COLO668 (cell line): ENCODE measurements at regions not wholly inside any gene's neighbourhood (a gene's known extent, or its start where the extent isn't known, plus 50 kb on each side); places are given as distances from the start of the nearest gene placed in this dataset.
"Not testable (repeated sequence)": the region's sequence is repeated elsewhere in the genome, so short reads cannot be mapped to it uniquely, and the experiment has no call there.

Experiments
- DNase-seq: peaks from one replicate; lab custom pipeline; 2025; ENCODE audit not compliant: unreplicated experiment; lab: John Stamatoyannopoulos, UW

- no peak for DNase-seq
Measured at GRCh38 chr15:66994927-66995656, 70.3 kb upstream of the SMAD3 start.

DNA sequence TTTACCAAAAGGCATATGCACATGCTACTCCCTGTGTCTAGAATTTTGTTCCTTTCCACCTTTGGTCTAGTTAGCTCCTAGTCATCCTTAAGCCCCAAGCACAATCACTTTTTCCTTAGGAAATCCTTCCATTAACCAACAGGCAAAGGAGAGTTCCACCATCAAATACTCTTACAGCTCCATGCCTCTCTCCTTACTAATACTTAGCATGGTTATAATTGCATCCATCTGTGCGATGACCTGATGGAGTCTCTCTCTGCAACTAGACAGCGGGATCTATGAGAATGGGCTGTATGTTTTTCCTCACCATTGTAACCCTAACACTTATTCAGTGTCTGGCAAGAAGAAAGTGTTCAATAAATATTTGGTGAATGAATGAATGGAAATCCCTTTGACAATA lies 69.3 kb upstream of the SMAD3 start:
- DNase-seq = no peak

DNA sequence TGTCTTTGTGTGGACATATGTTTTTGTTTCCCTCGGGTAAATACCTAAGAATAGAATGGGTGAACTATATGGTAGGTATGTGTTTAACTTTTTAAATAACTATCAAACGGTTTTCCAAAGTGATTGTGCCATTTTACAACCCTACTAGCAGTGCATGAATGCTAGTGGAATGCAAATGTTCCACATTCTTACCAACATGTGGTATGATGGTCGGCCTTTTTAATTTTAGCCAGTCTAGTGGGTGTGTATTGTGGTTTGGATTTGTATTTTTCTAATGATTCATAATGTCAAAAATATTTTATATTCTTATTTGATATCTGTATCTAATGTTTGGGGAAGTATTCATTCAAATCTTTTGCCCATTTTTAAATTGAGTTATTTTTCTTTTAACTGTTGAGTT lies 68.2 kb upstream of the SMAD3 start:
- DNase-seq = no peak

DNA sequence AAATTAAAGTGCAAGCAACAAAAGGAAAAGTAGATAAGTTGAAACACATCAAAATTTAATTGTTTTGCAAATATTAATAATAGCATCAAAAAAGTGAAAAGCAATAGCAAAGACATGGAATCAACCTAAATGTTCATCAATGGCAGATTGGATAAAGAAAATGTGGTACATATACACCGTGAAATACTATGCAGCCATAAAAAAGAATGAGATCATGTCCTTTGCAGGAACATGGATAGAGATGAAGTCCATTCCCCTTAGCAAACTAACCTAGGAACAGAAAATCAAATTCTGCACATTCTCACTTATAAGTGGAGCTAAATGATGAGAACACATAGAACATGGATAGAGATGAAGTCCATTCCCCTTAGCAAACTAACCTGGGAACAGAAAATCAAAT lies 67.2 kb upstream of the SMAD3 start:
- not testable (repeated sequence) for DNase-seq

- no peak for DNase-seq
Measured at GRCh38 chr15:66999046-66999968, 66.1 kb upstream of the SMAD3 start.

DNA sequence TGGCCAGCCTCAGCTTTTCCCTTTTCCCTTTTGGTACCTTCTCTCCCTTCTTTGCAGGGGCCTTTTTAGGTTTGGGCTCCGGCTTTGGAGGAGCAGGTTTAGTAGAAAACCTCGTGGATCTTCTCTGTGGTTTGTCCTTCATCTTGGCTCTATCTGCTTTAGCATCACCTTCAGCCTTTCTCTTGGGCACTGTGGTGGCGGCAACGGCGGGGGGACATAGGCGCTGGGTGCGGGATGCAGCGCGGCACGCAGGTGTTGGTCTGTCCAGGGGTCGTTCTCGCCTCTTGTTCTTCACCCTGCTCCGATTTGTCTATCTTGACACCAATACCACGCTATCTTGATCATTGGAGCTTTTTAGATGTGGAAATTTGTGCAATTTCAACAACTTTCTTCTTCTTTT lies 64.5 kb upstream of the SMAD3 start:
- no peak for DNase-seq

DNA sequence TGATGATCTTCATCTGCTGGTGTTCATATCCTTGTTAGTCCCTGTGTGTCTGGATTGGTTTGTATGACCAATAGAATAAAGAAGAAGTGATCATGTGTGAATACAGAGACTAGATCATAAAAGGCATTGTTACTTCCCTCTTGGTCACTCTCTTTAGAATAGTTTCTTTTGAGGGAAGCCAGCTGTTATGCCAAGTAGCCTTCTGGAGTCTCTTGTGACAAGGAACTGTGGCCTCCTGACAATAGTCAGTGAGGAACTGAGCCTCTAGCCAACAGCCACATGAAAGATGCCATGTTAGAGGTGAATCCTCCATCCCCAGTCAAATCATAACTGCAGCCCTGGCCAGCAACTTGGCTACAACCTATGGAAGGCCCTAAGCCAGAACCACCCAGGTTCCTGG lies 63.0 kb upstream of the SMAD3 start:
- DNase-seq = no peak

GRCh38 chr15:67003586-67003985 lies 61.8 kb upstream of the SMAD3 start:
- DNase-seq = no peak

DNA sequence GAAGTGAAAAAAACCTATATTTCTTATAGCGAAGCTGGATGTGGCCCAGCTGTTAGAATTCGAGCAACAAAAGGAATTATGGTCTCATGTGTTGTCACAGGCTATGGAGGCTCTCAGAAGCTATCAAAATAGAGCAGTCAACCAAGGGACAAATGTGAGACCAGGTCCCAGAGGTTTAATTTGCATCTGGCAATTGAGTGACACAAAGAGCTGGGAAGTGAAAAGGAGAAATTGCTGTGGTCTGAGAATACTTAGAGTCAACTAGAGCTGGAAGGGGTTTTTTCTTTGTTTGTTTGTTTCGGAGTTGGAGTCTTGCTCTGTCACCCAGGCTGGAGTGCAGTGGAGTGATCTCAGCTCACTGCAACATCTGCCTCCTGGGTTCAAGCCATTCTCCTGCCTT lies 61.3 kb upstream of the SMAD3 start:
- no peak for DNase-seq

- no peak for DNase-seq
Measured at GRCh38 chr15:67005294-67005996, 60.0 kb upstream of the SMAD3 start.

DNA sequence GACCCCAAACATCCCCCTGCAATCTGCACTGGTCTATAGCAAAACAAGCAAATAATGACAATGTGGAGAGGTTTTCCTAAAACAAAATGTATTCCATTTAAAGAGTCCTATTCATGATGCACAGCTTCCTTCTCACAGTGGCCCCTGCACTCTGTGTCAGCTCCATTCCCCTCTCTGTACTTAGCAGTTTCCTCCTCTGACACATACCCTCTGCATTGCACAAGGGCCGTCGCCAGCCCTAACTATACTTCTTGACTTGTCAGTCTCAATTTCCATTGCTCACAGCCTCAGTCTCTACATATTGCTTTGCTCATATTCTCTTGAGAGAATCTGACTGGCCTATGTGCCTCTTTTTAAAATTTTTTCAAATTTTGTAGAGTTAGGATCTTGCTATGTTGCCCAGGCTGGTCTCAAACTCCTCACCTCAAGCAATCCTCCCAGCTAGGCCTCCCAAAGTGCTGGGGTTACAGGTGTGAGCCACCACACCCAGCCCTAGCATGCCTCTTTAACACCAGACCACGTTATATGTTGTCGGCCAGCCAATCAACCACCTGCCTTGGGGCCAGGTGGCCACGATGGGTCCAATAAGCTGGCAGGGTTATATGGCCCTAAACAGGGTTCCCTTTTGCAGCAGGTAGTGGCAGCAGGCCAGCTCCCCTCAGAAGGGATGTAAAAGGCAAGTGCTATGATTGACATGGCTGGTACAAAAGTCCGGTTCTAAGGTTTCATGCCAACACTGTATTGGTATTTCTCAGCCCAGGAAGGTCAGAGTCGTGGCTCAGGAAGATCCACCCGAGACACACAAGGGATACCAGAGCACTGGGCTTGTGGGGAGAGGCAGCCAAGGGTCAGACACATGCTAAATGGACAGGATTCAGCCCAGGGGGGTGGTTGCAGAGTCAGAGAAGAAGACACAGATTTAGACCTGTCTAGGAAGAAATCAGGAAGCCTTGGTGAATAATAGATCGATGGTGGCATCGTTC lies 59.0 kb upstream of the SMAD3 start:
- no peak for DNase-seq

DNA sequence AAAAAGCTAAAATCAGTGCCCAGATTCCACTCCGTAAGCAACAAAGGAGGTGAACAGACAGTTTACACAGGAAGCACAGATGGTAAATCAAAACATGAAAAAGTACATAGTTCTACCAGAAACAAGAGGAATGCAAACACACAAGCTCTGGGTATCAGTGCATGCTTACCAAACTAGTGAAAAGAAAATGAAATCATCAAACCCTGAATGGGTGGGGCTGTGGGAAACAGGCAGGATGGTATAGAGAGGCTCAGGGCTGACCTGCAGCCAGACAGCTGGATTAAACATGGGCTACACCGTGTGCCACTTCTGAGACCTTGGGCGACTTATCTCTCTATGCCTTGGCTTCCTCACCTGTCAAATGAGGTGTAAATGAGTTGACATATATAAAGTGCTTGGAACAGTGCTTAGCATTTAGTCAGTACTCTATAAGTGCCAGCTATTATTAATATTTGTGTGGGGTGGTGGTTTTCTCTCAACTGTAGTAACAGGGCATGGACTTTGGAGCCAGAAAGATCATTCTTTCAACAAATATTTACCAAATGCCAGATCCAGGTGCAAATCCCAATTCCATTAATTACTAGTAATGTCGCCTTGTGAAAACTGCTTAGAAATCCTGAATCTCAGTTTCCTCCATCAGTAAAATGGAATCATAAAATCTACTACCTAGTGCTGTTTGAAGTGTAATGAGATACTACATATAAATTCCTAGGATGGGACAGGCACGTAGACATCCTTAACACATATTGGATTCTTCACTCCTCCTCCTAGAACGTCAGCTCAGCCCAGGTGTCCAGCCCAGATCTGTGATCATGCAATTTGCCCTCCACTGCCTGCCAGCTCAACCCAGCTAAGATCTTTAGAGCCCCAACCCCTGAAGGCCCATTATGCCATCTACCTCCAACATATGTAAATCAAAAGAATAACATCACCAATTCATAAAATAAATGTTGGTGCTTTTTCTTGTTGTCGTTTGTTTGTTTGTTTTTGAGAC lies 55.5 kb upstream of the SMAD3 start:
- no peak for DNase-seq

DNA sequence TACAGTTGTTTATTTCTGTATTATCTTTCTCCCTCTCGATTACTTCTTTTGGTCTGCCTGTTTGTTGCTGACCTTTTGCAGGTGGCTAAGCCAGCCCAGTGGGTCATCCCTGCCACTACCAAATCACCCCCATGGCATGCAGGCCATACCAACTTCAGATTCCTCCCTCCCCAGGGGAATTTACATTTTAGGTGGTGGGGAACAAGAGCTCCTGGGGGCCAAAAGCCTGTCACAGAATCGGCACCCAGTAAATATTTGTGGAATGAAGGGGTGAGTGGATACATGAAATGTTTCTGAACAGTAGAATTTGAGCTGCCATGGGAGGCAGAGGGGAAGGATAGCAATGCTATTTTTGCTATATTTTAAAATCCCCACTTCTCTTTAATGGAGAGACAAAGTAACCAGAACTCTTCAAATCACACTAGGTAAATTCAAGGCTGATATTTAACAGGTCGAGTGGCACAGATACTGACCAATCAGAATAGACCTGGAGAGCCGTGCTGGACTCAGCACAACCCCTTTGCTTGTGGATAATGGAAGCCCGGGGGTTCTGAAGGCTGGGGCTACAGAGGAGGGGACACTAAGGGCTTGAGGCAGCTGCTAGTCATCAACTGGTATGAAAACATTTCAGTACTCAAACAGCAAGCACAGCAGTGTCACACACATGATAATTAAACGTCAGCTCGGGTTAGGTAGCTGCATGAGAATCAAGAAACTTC lies 54.3 kb upstream of the SMAD3 start:
- DNase-seq = no peak

GRCh38 chr15:67011617-67012005 lies 53.8 kb upstream of the SMAD3 start:
- DNase-seq = no peak

DNA sequence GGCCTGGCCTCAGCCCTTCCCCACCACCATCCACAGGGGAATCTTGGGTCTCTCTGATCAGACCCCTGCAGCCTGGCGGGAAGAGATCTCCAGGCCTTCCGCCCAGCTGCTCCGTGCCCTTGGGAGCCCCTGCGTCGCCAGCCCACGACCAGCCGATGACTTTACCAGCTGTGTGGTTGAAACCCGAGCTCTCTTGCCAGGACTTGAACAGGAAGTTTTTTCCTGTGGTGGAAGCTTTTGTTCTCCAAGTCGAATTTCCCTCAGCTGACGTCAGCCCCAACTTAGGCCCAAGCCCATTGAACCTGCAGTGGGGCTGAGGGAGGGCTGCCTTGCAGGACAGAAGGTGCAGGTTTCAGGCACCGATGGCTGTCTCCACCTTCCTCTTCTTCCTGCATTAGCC lies 51.7 kb upstream of the SMAD3 start:
- DNase-seq = peak; percentile 65
